ENCODE measurements at regions not wholly inside any gene's neighbourhood (a gene's known extent, or its start where the extent isn't known, plus 50 kb on each side); places are given as distances from the start of the nearest gene placed in this dataset.
A peak's percentile ranks its signal among the peaks of the same experiment; 100 is the strongest.
"Not testable (repeated sequence)": the region's sequence is repeated elsewhere in the genome, so short reads cannot be mapped to it uniquely, and the experiment has no call there.

- Mint-ChIP-seq H3K4me1 (peaks cover 0 to 1% (median 0%) of the 10 kb centered on the region in 4 donors), H3K27me3 (no peaks in the 10 kb centered on the region), H3K4me3 (no peak overlapping the region), H3K9me3 (peaks cover 0 to 3% (median 0%) of the 10 kb centered on the region in 7 donors), H3K27ac (no peak overlapping the region), H3K36me3 (peaks cover 51% of the 10 kb centered on the region)
- no peak overlapping the region for H3K4me3 ChIP-seq (ENCODE audit: low read depth, low read length)
- H3K27ac ChIP-seq (ENCODE audit: insufficient read depth, low read length, poor library complexity, severe bottlenecking): no peak overlapping the region
- H3K4me1 ChIP-seq (ENCODE audit: control insufficient read depth, insufficient read depth, low read length, poor library complexity, severe bottlenecking): no peaks in the 10 kb centered on the region
- no peak for ATAC-seq (ENCODE audit: low read depth in 2 of 2)
- no peak for DNase-seq
- H3K9me3 ChIP-seq (ENCODE audit: control insufficient read depth in 2 of 2, low read length in 2 of 2): peaks cover 0 to 4% of the 10 kb centered on the region in 2 experiments
- H3K27me3 ChIP-seq (ENCODE audit: control insufficient read depth, insufficient read depth, low read length): no peaks in the 10 kb centered on the region
- H3K36me3 ChIP-seq (ENCODE audit: control insufficient read depth, insufficient read depth, low read length): peaks cover 70% of the 10 kb centered on the region
Measured at GRCh38 chr9:92223758-92224157, 69.7 kb downstream of the IARS1 start.

- H3K4me1 Mint-ChIP-seq: peaks cover 0 to 14% (median 2%) of the 10 kb centered on the region in 4 donors
- ATAC-seq (ENCODE audit: low read depth in 2 of 2) (no peak), DNase-seq (no peak)
- H3K27ac ChIP-seq (ENCODE audit: insufficient read depth, low read length, poor library complexity, severe bottlenecking): no peak overlapping the region
- H3K36me3 Mint-ChIP-seq: peaks cover 52% of the 10 kb centered on the region
- no peaks in the 10 kb centered on the region for H3K4me1 ChIP-seq (ENCODE audit: control insufficient read depth, insufficient read depth, low read length, poor library complexity, severe bottlenecking)
- no peak overlapping the region for H3K4me3 ChIP-seq (ENCODE audit: low read depth, low read length)
- no peaks in the 10 kb centered on the region for H3K27me3 ChIP-seq (ENCODE audit: control insufficient read depth, insufficient read depth, low read length)
- H3K27me3 Mint-ChIP-seq: peaks cover 6% of the 10 kb centered on the region
- no peak overlapping the region for H3K27ac Mint-ChIP-seq
- peaks cover 46% of the 10 kb centered on the region for H3K36me3 ChIP-seq (ENCODE audit: control insufficient read depth, insufficient read depth, low read length)
- no peak overlapping the region for H3K4me3 Mint-ChIP-seq
- H3K9me3 Mint-ChIP-seq: no peaks in the 10 kb centered on the region
- H3K9me3 ChIP-seq (ENCODE audit: control insufficient read depth in 2 of 2, low read length in 2 of 2): no peaks in the 10 kb centered on the region
Measured at GRCh38 chr9:92208693-92209524, 84.6 kb downstream of the IARS1 start.

DNA sequence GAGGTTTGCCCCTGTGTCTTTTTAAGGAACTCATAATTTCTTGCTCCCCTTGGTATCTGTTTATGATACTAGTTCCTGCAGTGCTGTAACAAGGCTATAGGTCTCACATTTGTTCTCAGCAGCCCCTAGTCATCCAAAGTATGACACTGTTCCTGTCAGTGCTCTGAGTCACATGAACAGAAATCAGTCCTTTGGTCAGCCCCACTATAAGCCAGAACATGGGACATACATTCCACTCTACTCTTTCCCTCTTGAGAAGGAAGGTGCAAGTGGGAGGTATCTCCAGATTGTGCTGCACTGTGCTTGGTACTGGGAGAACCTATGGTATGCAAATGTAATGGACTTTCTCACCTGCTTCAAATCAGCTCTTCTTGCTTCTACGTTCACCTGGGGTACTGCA is 87.0 kb downstream of the IARS1 start:
- Histone ChIP-seq H3K4me3 (ENCODE audit: low read depth, low read length) (no peak overlapping the region), H3K27me3 (ENCODE audit: control insufficient read depth, insufficient read depth, low read length) (no peaks in the 10 kb centered on the region), H3K4me1 (ENCODE audit: control insufficient read depth, insufficient read depth, low read length, poor library complexity, severe bottlenecking) (no peaks in the 10 kb centered on the region), H3K27ac (ENCODE audit: insufficient read depth, low read length, poor library complexity, severe bottlenecking) (no peak overlapping the region), H3K9me3 (ENCODE audit: control insufficient read depth in 2 of 2, low read length in 2 of 2) (no peaks in the 10 kb centered on the region), H3K36me3 (ENCODE audit: control insufficient read depth, insufficient read depth, low read length) (peaks cover 26% of the 10 kb centered on the region)
- H3K27me3 Mint-ChIP-seq: peaks cover 6% of the 10 kb centered on the region
- H3K27ac Mint-ChIP-seq: peak overlapping the region in 1 of 3 donors; percentile 13
- peaks cover 0 to 2% (median 0%) of the 10 kb centered on the region in 7 donors for H3K9me3 Mint-ChIP-seq
- no peak for DNase-seq
- no peak for ATAC-seq (ENCODE audit: low read depth in 2 of 2)
- no peaks in the 10 kb centered on the region for H3K4me1 Mint-ChIP-seq
- H3K4me3 Mint-ChIP-seq: no peak overlapping the region
- peaks cover 31% of the 10 kb centered on the region for H3K36me3 Mint-ChIP-seq

DNA sequence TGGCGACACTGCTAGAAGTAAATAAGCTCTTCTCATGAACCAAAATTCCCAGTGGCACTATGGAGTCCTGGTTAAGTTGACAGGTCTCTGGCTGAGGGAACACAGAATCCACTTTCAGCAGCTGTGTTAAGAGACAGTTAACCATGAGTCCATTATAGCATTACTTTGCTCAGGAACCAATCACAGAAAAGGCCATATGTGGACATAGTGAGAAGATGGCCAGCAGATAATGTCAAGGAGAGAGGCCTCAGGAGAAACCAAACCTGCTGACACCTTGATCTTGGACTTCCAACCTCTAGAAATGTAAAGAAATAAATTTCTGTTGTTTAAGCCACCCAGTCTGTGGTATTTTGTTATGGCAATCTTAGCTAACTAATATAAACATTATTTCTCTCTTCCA is 88.7 kb upstream of the SPTLC1 start:
- not testable (repeated sequence) for H3K36me3 Mint-ChIP-seq; H3K27me3 ChIP-seq (ENCODE audit: control insufficient read depth, insufficient read depth, low read length); ATAC-seq (ENCODE audit: low read depth in 2 of 2); H3K27ac ChIP-seq (ENCODE audit: insufficient read depth, low read length, poor library complexity, severe bottlenecking); H3K27me3 Mint-ChIP-seq; H3K27ac Mint-ChIP-seq; H3K4me3 Mint-ChIP-seq; DNase-seq; H3K9me3 ChIP-seq (ENCODE audit: control insufficient read depth in 2 of 2, low read length in 2 of 2); H3K4me1 Mint-ChIP-seq; H3K4me1 ChIP-seq (ENCODE audit: control insufficient read depth, insufficient read depth, low read length, poor library complexity, severe bottlenecking); H3K9me3 Mint-ChIP-seq; H3K36me3 ChIP-seq (ENCODE audit: control insufficient read depth, insufficient read depth, low read length); H3K4me3 ChIP-seq (ENCODE audit: low read depth, low read length)

DNA sequence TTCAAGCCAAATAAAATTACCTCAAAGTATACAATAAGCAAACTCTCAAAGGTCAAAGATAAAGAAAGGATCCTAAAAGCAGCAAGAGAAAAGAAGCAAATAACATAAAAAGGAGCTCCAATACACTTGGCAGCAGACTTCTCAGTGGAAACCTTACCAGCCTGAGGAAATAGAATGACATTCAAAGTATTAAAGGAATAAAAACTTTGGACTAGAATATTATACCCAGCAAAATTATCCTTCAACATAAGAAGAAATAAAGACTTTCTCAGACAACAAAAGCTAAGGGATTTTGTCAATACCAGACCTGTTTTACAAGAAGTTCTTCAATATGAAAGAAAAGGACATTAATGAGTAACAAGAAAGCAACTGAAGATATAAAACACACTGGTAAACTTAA is 83.0 kb upstream of the SPTLC1 start:
- Mint-ChIP-seq H3K27me3 (peaks cover 16% of the 10 kb centered on the region), H3K9me3 (peaks cover 1 to 19% (median 5%) of the 10 kb centered on the region in 7 donors)
- H3K36me3 Mint-ChIP-seq; H3K4me1 ChIP-seq (ENCODE audit: control insufficient read depth, insufficient read depth, low read length, poor library complexity, severe bottlenecking); H3K36me3 ChIP-seq (ENCODE audit: control insufficient read depth, insufficient read depth, low read length); H3K4me1 Mint-ChIP-seq; DNase-seq; H3K27ac Mint-ChIP-seq; H3K4me3 Mint-ChIP-seq; ATAC-seq (ENCODE audit: low read depth in 2 of 2); H3K27me3 ChIP-seq (ENCODE audit: control insufficient read depth, insufficient read depth, low read length); H3K4me3 ChIP-seq (ENCODE audit: low read depth, low read length); H3K27ac ChIP-seq (ENCODE audit: insufficient read depth, low read length, poor library complexity, severe bottlenecking): not testable (repeated sequence)
- H3K9me3 ChIP-seq (ENCODE audit: control insufficient read depth in 2 of 2, low read length in 2 of 2): peaks cover 5 to 11% of the 10 kb centered on the region in 2 experiments

- Mint-ChIP-seq H3K9me3 (peaks cover 1 to 19% (median 5%) of the 10 kb centered on the region in 7 donors), H3K36me3 (peaks cover 4% of the 10 kb centered on the region), H3K4me3 (no peak overlapping the region), H3K4me1 (no peaks in the 10 kb centered on the region), H3K27ac (no peak overlapping the region), H3K27me3 (peaks cover 25% of the 10 kb centered on the region)
- peaks cover 5 to 11% of the 10 kb centered on the region in 2 experiments for H3K9me3 ChIP-seq (ENCODE audit: control insufficient read depth in 2 of 2, low read length in 2 of 2)
- DNase-seq: no peak
- no peak overlapping the region for H3K27ac ChIP-seq (ENCODE audit: insufficient read depth, low read length, poor library complexity, severe bottlenecking)
- no peaks in the 10 kb centered on the region for H3K4me1 ChIP-seq (ENCODE audit: control insufficient read depth, insufficient read depth, low read length, poor library complexity, severe bottlenecking)
- peaks cover 6% of the 10 kb centered on the region for H3K27me3 ChIP-seq (ENCODE audit: control insufficient read depth, insufficient read depth, low read length)
- no peaks in the 10 kb centered on the region for H3K36me3 ChIP-seq (ENCODE audit: control insufficient read depth, insufficient read depth, low read length)
- H3K4me3 ChIP-seq (ENCODE audit: low read depth, low read length): no peak overlapping the region
- no peak for ATAC-seq (ENCODE audit: low read depth in 2 of 2)
Measured at GRCh38 chr9:92196909-92197308, 81.7 kb upstream of the SPTLC1 start.

DNA sequence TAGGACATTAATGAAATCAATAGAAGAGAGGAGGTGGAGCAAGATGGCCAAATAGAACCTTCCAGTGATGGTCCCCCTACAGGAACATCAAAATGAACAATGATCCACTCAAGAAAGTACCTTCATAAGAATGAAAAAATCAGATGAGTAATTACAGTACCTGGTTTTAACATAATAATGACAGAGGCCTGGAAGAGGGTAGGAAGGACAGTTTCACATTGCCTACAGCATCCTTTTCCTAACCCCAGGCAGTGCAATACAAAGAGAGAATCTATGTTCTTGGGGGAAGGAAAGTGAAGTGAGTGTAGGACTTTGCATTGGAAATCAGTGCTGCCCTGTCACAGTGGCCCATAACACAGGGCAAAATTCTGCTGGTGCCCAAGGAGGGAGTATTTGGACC is 81.2 kb upstream of the SPTLC1 start:
- Mint-ChIP-seq H3K27me3 (peaks cover 26% of the 10 kb centered on the region), H3K9me3 (peaks cover 1 to 19% (median 5%) of the 10 kb centered on the region in 7 donors), H3K4me1 (no peaks in the 10 kb centered on the region), H3K4me3 (no peak overlapping the region), H3K36me3 (peaks cover 4% of the 10 kb centered on the region), H3K27ac (no peak overlapping the region)
- H3K9me3 ChIP-seq (ENCODE audit: control insufficient read depth in 2 of 2, low read length in 2 of 2): peaks cover 5 to 11% of the 10 kb centered on the region in 2 experiments
- no peak for DNase-seq
- no peak overlapping the region for H3K4me3 ChIP-seq (ENCODE audit: low read depth, low read length)
- H3K4me1 ChIP-seq (ENCODE audit: control insufficient read depth, insufficient read depth, low read length, poor library complexity, severe bottlenecking): no peaks in the 10 kb centered on the region
- no peaks in the 10 kb centered on the region for H3K36me3 ChIP-seq (ENCODE audit: control insufficient read depth, insufficient read depth, low read length)
- H3K27me3 ChIP-seq (ENCODE audit: control insufficient read depth, insufficient read depth, low read length): peaks cover 6% of the 10 kb centered on the region
- no peak for ATAC-seq (ENCODE audit: low read depth in 2 of 2)
- no peak overlapping the region for H3K27ac ChIP-seq (ENCODE audit: insufficient read depth, low read length, poor library complexity, severe bottlenecking)

GRCh38 chr9:92191801-92192200 is 76.6 kb upstream of the SPTLC1 start:
- H3K9me3 ChIP-seq (ENCODE audit: control insufficient read depth in 2 of 2, low read length in 2 of 2): no peaks in the 10 kb centered on the region
- H3K27me3 Mint-ChIP-seq: peaks cover 23% of the 10 kb centered on the region
- no peak overlapping the region for H3K27ac Mint-ChIP-seq
- peaks cover 6% of the 10 kb centered on the region for H3K27me3 ChIP-seq (ENCODE audit: control insufficient read depth, insufficient read depth, low read length)
- H3K4me3 Mint-ChIP-seq: no peak overlapping the region
- no peaks in the 10 kb centered on the region for H3K36me3 ChIP-seq (ENCODE audit: control insufficient read depth, insufficient read depth, low read length)
- H3K36me3 Mint-ChIP-seq: peaks cover 4% of the 10 kb centered on the region
- H3K9me3 Mint-ChIP-seq: peaks cover 0 to 8% (median 3%) of the 10 kb centered on the region in 7 donors
- H3K4me1 ChIP-seq (ENCODE audit: control insufficient read depth, insufficient read depth, low read length, poor library complexity, severe bottlenecking): no peaks in the 10 kb centered on the region
- DNase-seq (no peak), ATAC-seq (ENCODE audit: low read depth in 2 of 2) (no peak)
- H3K4me3 ChIP-seq (ENCODE audit: low read depth, low read length): no peak overlapping the region
- no peak overlapping the region for H3K27ac ChIP-seq (ENCODE audit: insufficient read depth, low read length, poor library complexity, severe bottlenecking)
- H3K4me1 Mint-ChIP-seq: no peaks in the 10 kb centered on the region

Measured in CD4-positive, CD25-positive, alpha-beta regulatory T cell (primary cell).